GM19372 (cell line): ENCODE measurements at regions not wholly inside any gene's neighbourhood (a gene's known extent, or its start where the extent isn't known, plus 50 kb on each side); places are given as distances from the start of the nearest gene placed in this dataset.

Experiments
- ATAC-seq: cut with Tn5 transposase; IDR thresholded peaks from one replicate; pipeline ENCODE4 v1.9.1; 2021; ENCODE audit warnings: mild to moderate bottlenecking, low read depth, moderate library complexity; ENCODE audit not compliant: unreplicated experiment

GRCh38 chr4:179467878-179468277, 2025.6 kb upstream of the AGA start:
- no peak for ATAC-seq

DNA sequence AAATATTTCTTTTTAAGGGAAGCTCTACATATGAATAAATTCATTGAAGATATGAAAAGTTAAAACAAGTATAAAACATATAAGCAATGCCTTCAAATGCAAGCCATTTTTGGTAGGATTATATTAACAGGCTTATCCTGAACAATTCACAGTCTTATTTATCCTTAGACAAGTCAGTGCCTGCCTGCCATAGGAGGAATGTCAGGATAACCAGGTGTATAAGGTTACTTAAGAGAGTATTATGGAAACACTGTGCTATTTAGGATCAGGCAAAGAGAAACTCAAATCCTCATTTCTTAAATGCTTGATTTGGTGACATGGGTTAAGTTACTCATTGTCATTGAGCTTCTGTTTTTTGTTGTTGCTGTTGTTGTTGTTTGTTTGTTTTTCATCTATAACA, 2029.9 kb upstream of the AGA start:
- no peak for ATAC-seq

GRCh38 chr4:179478608-179479007, 2036.4 kb upstream of the AGA start:
- no peak for ATAC-seq

DNA sequence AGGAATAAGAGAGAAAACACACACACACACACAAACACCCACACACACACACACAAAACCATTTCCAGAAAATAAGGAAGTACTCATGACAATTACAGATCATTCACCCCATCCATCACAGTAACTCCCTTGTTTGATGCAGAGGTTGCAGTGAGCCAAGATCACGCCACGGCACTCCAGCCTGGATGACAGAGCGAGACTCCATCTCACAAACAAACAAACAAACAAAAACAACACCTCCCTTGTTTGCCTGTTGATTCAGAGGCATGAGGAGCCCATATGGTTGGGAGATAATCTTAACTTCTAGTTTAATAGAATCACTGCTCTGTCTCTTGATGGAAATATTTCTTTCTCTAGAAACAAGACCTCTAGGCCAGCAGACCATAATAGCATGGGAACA, 2043.5 kb upstream of the AGA start:
- ATAC-seq = no peak

GRCh38 chr4:179486570-179487335, 2044.5 kb upstream of the AGA start:
- ATAC-seq = no peak

DNA sequence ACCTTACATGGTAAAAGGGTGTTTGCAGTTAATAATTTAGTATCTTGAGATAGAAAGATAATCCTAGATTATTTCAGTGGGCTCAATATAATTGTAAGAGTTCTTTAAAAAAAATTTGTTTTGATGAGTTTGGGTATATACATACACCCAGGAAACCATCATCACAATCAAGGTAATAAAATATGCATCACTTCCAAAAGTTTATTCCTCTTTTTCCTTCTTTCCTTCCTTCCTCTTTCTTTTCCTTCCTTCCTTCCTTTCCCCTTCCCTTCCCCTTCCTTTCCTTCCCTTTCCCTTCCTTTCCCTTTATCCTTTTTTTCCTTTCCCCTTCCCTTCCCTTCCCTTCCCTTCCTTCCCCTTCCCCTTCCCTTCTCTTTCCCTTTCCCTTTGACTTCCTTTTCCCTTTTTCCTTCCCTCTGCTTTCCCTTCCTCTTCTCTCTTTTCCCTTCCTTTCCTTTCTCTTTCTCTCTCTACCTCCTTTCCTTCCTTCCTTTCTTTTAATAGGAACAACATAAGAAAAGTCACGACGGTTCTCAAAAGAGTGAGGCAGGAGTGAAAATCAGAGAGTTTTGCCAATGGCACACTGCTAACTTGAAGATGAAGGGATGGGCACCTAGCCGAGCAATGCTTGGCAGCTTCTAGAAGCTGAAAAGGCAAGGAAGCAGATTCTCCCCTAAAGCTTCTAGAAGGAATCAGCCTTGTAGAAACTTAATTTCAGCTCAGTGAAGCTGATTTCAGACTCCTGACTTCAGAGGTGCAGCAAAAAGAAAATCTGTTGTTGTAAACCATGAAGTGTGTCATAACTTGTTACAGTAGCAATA, 2050.2 kb upstream of the AGA start:
- ATAC-seq = no peak

DNA sequence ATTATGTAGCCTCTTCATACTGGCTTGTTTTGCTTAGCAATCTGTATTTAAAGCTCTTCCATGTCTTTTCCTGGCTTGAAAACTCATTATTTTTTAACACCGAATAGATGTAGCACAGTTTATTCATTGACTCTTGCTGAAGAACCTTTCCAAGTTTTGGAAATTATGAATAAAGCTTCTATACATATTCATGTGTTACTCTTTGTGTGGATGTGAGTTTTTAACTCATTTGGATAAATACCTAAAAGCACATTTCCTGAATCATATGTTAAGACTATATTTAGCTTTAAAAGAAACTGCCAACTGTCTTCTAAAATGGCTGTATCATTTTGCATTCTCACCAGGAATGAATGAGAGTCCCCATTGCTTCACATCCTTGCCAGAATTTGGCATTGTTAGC, 2061.7 kb upstream of the AGA start:
- no peak for ATAC-seq

GRCh38 chr4:179509489-179509888, 2067.3 kb upstream of the AGA start:
- ATAC-seq = no peak

DNA sequence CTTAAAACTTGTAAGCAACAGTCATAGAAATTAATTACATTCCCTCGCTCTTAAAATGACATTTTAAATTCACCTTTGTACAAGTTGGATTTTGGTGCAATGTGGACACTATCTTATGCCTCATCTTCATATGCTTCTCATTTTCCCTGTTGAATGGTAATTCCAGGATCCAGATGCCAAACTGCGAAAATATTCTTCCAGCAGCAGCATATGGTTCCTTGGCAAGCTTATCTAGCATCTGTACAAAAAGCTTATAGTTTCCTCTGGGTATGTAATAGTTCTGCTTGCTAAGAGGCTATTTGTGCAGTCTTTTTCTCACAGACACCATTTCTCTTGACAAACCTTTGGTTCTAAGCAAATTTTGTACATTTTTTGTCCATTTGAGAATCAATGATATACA, 2079.7 kb upstream of the AGA start:
- no peak for ATAC-seq

DNA sequence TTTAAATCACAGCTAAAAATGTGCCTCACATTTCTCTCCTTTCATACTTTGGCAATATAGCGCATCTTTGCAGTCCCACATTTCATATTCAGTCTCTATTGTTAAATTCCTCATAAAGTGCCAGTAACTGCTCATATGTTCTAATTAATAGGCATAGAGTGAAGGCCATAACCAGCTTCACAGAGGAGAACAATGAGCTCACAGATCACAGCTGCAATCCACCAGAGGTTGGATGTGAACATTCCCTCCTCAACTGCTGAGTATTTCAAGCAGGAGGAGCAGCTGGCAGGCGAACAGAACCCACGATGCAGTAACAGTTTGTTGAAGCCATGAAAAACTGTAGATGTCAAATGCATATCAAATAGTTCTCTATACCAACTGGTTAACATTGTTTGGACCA, 2088.7 kb upstream of the AGA start:
- no peak for ATAC-seq

GRCh38 chr4:179536694-179537093, 2094.5 kb upstream of the AGA start:
- ATAC-seq = no peak

- no peak for ATAC-seq
Measured at GRCh38 chr4:179539641-179540040, 2097.4 kb upstream of the AGA start.

GRCh38 chr4:179543771-179544170, 2101.5 kb upstream of the AGA start:
- ATAC-seq = no peak

DNA sequence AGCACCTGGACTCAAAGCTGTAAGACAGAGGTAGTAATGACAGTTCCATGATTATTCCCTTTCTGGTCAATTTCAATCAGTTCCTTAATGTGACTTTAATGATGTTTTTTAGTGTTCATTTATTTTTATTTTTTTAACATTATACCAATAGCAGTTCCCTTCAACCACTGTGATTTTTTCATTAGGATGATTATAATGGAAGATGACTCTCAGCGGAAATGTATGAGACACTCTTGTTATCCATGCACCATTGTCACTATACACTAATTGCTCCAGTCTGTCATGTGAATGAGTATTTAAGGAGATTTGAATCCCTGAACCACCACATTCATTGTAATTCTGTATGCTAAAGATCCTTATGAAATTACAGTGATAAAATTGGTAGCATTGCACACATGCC, 2102.3 kb upstream of the AGA start:
- no peak for ATAC-seq

DNA sequence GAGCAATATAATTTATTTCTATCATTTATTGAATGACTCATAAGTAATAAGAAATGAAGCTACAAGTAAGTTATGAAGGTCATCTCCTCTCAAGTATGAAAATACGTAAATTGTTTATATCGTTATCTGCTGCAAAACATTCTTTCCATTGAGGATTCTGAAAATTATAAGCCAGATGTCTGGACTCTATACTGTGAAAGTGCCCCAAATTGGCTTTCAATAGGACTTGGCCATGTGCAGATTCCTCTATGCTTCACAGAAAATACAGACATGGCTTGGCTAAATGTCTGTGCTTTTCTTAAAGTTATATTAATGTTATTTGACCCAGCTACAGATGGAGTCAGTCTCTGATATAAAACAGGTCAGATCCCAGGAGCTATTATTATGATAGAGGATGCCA, 2109.9 kb upstream of the AGA start:
- ATAC-seq = no peak

DNA sequence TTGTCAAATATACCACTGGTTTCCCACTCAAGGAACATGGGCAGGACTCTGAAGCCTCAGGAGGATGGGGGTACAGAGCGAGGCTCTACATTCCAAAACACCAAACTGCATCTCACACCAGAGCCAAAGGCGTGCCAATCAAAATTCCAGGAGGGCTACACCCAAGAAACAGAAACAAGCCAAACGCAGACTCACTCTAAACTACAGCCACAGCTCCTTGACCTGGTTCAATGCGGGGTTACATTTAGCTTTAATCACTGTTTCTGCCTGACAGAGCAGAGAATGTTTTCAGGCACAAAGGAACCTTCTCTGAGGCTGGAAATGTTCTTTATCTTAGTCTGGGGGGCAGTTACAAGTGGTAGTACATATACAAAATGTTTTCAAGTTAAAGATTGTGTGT, 2121.5 kb upstream of the AGA start:
- no peak for ATAC-seq

DNA sequence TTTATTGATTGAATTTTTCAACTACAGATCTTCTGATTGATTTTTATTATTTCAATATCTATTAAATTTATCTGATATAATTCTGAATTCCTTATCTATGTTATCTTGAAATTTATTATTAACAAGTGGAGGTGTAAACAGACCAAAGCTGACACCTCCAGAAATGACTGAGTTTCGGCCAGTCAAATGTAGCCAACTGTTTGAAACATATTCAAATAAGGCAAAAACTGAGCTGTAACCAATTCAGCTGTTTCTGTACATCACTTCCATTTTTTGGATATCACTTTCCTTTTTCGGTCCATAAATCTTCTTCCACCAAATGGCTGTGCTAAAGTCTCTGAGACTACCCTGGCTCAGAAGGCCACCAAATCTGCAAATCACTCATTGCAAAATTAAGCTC, 2127.3 kb upstream of the AGA start:
- no peak for ATAC-seq

- ATAC-seq = no peak
Measured at GRCh38 chr4:179582164-179582905, 2140.1 kb upstream of the AGA start.

GRCh38 chr4:179583221-179583620, 2141.0 kb upstream of the AGA start:
- ATAC-seq = no peak

DNA sequence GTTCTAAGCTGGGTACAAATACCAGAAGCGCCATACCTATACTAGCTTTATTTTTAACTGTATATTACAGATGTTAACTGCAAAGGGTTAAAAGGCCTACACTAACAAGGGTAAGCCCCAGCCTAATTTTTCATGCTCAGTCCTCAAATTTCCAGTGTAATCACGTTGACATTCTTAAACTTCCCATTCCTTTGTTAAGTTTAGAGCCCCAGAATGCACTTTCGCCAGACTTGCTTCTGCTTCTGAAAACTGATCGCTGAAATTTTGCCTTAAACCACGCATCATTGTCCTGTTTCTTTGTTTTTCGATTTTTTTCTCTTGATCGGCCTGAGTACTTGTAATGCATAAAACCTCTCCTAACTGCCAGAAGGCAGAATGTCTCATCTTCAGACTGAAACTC, 2141.9 kb upstream of the AGA start:
- no peak for ATAC-seq

DNA sequence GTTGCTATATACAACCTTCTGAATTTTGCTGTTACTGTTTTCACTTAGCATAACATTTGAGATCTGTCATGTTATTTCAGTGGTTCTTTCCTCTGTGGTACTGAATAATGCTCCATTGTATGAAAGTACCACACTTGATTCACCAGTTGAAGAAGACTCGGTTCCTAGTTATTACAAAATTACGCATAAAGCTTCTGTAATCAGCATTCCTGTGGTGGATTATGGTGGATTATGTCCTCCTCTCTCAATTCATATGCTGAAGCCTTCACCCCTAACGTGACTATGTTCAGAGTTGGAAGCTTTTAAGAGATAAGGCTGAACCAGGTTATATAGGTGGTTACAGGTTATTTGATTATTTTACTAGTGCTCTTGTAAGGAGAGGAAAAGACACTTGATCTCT, 2143.5 kb upstream of the AGA start:
- no peak for ATAC-seq
